GM12891 (cell line): ENCODE measurements at regions not wholly inside any gene's neighbourhood (a gene's known extent, or its start where the extent isn't known, plus 50 kb on each side); places are given as distances from the start of the nearest gene placed in this dataset.

Source experiments
- POLR2A ChIP-seq: IDR thresholded peaks from 2 replicates; pipeline ENCODE4 v1.6.1; 2011; ENCODE audit warnings: low read depth, low read length, control low read depth
- POU2F2 ChIP-seq: IDR thresholded peaks from 2 replicates; pipeline ENCODE4 v1.6.1; 2011; ENCODE audit warnings: low read depth, mild to moderate bottlenecking, control low read depth, low read length, moderate library complexity

- TF ChIP-seq POU2F2 (no peak), POLR2A (no peak)
Measured at GRCh38 chr2:147644491-147644890, 200.3 kb upstream of the ACVR2A start.
